ENCODE measurements at regions not wholly inside any gene's neighbourhood (a gene's known extent, or its start where the extent isn't known, plus 50 kb on each side); places are given as distances from the start of the nearest gene placed in this dataset.

DNA sequence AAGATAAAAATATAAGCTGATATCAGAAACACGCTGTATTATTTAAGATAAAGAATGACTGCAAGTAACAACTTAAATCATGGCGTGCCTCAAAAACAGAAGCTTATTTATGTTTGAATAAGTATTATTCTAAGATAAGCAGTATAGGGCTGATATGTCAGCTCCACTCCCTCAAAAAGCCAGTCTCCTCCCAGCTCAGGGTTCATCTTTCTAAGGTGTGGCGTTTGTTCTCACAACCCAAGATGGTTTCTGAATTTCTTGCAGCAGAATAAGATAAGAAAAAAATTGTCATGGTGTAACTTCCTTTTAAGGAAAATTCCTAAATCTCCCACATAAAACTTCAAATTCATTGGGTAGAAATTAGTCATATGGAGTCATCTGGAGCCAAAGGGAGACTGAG is 166.1 kb upstream of the POU1F1 start:
- TF ChIP-seq JUND (IDR thresholded peaks at IDR 0.05) (no peak), HNF4A (conservative IDR thresholded peaks at IDR 0.05) (no peak), HNF4G (IDR thresholded peaks at IDR 0.05) (no peak), TAF1 (conservative IDR thresholded peaks at IDR 0.05) (no peak), YY1 (IDR thresholded peaks at IDR 0.05) (no peak)

GRCh38 chr3:87437765-87438164 is 161.4 kb upstream of the POU1F1 start:
- Histone ChIP-seq H3K9me3 (ENCODE audit: control insufficient read depth in 4 of 4, low read length in 3 of 4) (no peaks in the 10 kb centered on the region), H3K27me3 (ENCODE audit: control insufficient read depth in 4 of 4, insufficient read depth in 4 of 4, low read length in 3 of 4) (peaks cover 0 to 4% (median 0%) of the 10 kb centered on the region in 4 donors), H3K4me1 (ENCODE audit: control insufficient read depth in 4 of 4, insufficient read depth in 4 of 4, low read length in 3 of 4) (no peaks in the 10 kb centered on the region), H3K9ac (ENCODE audit: low read depth in 1 of 2, low read length in 2 of 2) (no peak overlapping the region), H3K4me3 (ENCODE audit: low read depth in 1 of 3, low read length in 3 of 3) (no peak overlapping the region), H3K36me3 (ENCODE audit: control insufficient read depth in 4 of 4, insufficient read depth in 3 of 4, low read depth in 1 of 4, low read length in 3 of 4) (no peaks in the 10 kb centered on the region), H3K27ac (ENCODE audit: low read depth in 1 of 2, low read length in 2 of 2) (no peak overlapping the region)
- TF ChIP-seq SP1 (IDR thresholded peaks at IDR 0.05) (no peak), RAD21 (IDR thresholded peaks at IDR 0.05) (no peak), ZBTB33 (IDR thresholded peaks at IDR 0.05) (no peak), FOXA2 (IDR thresholded peaks at IDR 0.05) (no peak), GABPA (IDR thresholded peaks at IDR 0.05 in 1 of 2, conservative IDR thresholded peaks at IDR 0.05 in 1 of 2) (no peak), NR2F2 (IDR thresholded peaks at IDR 0.05) (no peak), EGR1 (IDR thresholded peaks at IDR 0.05; ENCODE audit: low read depth in 2 of 2) (no peak)
- TF ChIP-seq, protein P1, sequence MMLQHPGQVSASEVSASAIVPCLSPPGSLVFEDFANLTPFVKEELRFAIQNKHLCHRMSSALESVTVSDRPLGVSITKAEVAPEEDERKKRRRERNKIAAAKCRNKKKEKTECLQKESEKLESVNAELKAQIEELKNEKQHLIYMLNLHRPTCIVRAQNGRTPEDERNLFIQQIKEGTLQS (IDR thresholded peaks at IDR 0.05): no peak
- TF ChIP-seq, protein P2, sequence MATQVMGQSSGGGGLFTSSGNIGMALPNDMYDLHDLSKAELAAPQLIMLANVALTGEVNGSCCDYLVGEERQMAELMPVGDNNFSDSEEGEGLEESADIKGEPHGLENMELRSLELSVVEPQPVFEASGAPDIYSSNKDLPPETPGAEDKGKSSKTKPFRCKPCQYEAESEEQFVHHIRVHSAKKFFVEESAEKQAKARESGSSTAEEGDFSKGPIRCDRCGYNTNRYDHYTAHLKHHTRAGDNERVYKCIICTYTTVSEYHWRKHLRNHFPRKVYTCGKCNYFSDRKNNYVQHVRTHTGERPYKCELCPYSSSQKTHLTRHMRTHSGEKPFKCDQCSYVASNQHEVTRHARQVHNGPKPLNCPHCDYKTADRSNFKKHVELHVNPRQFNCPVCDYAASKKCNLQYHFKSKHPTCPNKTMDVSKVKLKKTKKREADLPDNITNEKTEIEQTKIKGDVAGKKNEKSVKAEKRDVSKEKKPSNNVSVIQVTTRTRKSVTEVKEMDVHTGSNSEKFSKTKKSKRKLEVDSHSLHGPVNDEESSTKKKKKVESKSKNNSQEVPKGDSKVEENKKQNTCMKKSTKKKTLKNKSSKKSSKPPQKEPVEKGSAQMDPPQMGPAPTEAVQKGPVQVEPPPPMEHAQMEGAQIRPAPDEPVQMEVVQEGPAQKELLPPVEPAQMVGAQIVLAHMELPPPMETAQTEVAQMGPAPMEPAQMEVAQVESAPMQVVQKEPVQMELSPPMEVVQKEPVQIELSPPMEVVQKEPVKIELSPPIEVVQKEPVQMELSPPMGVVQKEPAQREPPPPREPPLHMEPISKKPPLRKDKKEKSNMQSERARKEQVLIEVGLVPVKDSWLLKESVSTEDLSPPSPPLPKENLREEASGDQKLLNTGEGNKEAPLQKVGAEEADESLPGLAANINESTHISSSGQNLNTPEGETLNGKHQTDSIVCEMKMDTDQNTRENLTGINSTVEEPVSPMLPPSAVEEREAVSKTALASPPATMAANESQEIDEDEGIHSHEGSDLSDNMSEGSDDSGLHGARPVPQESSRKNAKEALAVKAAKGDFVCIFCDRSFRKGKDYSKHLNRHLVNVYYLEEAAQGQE (IDR thresholded peaks at IDR 0.05): no peak
- WGBS: 31% methylated on average over 1 of the region's 1 CpG
- DNase-seq (ENCODE audit: low spot score): no peak

More for the DNA sequence above, 166.1 kb upstream of the POU1F1 start:
- Histone ChIP-seq H3K9ac (ENCODE audit: low read depth in 1 of 2, low read length in 2 of 2) (no peak overlapping the region), H3K27me3 (ENCODE audit: control insufficient read depth in 4 of 4, insufficient read depth in 4 of 4, low read length in 3 of 4) (peaks cover 0 to 4% (median 0%) of the 10 kb centered on the region in 4 donors), H3K36me3 (ENCODE audit: control insufficient read depth in 4 of 4, insufficient read depth in 3 of 4, low read depth in 1 of 4, low read length in 3 of 4) (no peaks in the 10 kb centered on the region), H3K9me3 (ENCODE audit: control insufficient read depth in 4 of 4, low read length in 3 of 4) (no peaks in the 10 kb centered on the region), H3K4me3 (ENCODE audit: low read depth in 1 of 3, low read length in 3 of 3) (no peak overlapping the region), H3K4me1 (ENCODE audit: control insufficient read depth in 4 of 4, insufficient read depth in 4 of 4, low read length in 3 of 4) (no peaks in the 10 kb centered on the region), H3K27ac (ENCODE audit: low read depth in 1 of 2, low read length in 2 of 2) (no peak overlapping the region)
- 79% methylated on average over 3 of the region's 3 CpGs for WGBS
- DNase-seq (ENCODE audit: low spot score): no peak

Measured in liver (tissue), 7 donors.